WTC11 (cell line): ENCODE measurements at regions not wholly inside any gene's neighbourhood (a gene's known extent, or its start where the extent isn't known, plus 50 kb on each side); places are given as distances from the start of the nearest gene placed in this dataset.

ENCODE experiments used
- ATAC-seq: fragments of 200-7000 bp; cut with Tn5 transposase; 2 replicates; pipeline ENCODE4 v1.10.0; 2021; ENCODE audit warnings: mild to moderate bottlenecking, moderate library complexity
- CTCF ChIA-PET: fragments of 300-600 bp; sonication (Branson Sonifier 250); formaldehyde crosslinking; loops from one replicate; lab custom pipeline; 2021; ENCODE audit warnings: antibody characterized with exemption; lab: Charles Lee
- POLR2A ChIA-PET: fragments of 350-600 bp; sonication (Branson Sonifier 250); formaldehyde crosslinking; loops from one replicate; lab custom pipeline; 2021; ENCODE audit warnings: antibody characterized with exemption; lab: Charles Lee
- DNase-seq: peaks from one replicate; pipeline ENCODE4 v3.0.0; 2021; ENCODE audit warnings: low spot score
- H3K27ac Mint-ChIP-seq: 2 replicates; pipeline ENCODE4 v1.8.0; 2021; ENCODE audit warnings: mixed read lengths
- H3K27me3 Mint-ChIP-seq: 2 replicates; pipeline ENCODE4 v1.8.0; 2021; ENCODE audit warnings: low read depth, mild to moderate bottlenecking, moderate library complexity, mixed read lengths
- H3K36me3 Mint-ChIP-seq: 2 replicates; pipeline ENCODE4 v1.8.0; 2021; ENCODE audit warnings: mixed read lengths
- H3K4me1 Mint-ChIP-seq: 2 replicates; pipeline ENCODE4 v1.8.0; 2022; ENCODE audit warnings: mixed read lengths
- H3K4me3 Mint-ChIP-seq: 2 replicates; pipeline ENCODE4 v1.8.0; 2021; ENCODE audit warnings: mild to moderate bottlenecking, moderate library complexity, mixed read lengths
- H3K9me3 Mint-ChIP-seq: 2 replicates; pipeline ENCODE4 v1.8.0; 2021; ENCODE audit warnings: mixed read lengths
- CBFB ChIP-seq: sonication (generic); formaldehyde crosslinking; IDR thresholded peaks from 2 replicates; pipeline ENCODE4 v1.8.1; 2022; ENCODE audit warnings: mild to moderate bottlenecking, low read depth, missing genetic modification reagents
- FOXK1 ChIP-seq: sonication (generic); formaldehyde crosslinking; IDR thresholded peaks from 2 replicates; pipeline ENCODE4 v1.8.0; 2022; ENCODE audit warnings: mild to moderate bottlenecking, moderate library complexity, missing genetic modification reagents
- GRHL2 ChIP-seq: fragments of 250-450 bp; sonication (Bioruptor Pico); IDR thresholded peaks from 2 replicates; pipeline ENCODE4 v1.8.0; 2022; ENCODE audit warnings: mild to moderate bottlenecking, moderate library complexity; ENCODE audit not compliant: insufficient replicate concordance, severe bottlenecking
- MXD4 ChIP-seq: fragments of 250-450 bp; sonication (Bioruptor Pico); IDR thresholded peaks from 2 replicates; pipeline ENCODE4 v1.8.0; 2021; ENCODE audit warnings: mild to moderate bottlenecking, moderate library complexity, borderline replicate concordance
- NFYB ChIP-seq: sonication (generic); formaldehyde crosslinking; conservative IDR thresholded peaks from 2 replicates; pipeline ENCODE4 v1.8.0; 2022; ENCODE audit warnings: low read depth, missing genetic modification reagents
- SP1 ChIP-seq: sonication (generic); formaldehyde crosslinking; conservative IDR thresholded peaks from 2 replicates; pipeline ENCODE4 v1.8.1; 2022; ENCODE audit warnings: missing genetic modification reagents
- TCF7 ChIP-seq: sonication (generic); formaldehyde crosslinking; IDR thresholded peaks from 2 replicates; pipeline ENCODE4 v1.8.0; 2022; ENCODE audit warnings: mild to moderate bottlenecking, low read depth, missing genetic modification reagents, moderate library complexity
- TEAD1 ChIP-seq: sonication (generic); formaldehyde crosslinking; IDR thresholded peaks from 2 replicates; pipeline ENCODE4 v1.8.0; 2022; ENCODE audit warnings: mild to moderate bottlenecking, missing genetic modification reagents
- ZBTB21 ChIP-seq: sonication (generic); formaldehyde crosslinking; IDR thresholded peaks from 2 replicates; pipeline ENCODE4 v1.8.1; 2023; ENCODE audit warnings: mild to moderate bottlenecking, missing genetic modification reagents, borderline replicate concordance
- TF ChIP-seq, protein P1 (sequence below): fragments of 250-450 bp; sonication (Bioruptor Pico); IDR thresholded peaks from 2 replicates; pipeline ENCODE4 v1.9.0; 2021; ENCODE audit warnings: mild to moderate bottlenecking, borderline replicate concordance
- TF ChIP-seq, protein P2 (sequence below): fragments of 250-450 bp; sonication (Bioruptor Pico); IDR thresholded peaks from 2 replicates; pipeline ENCODE4 v1.9.0; 2021; ENCODE audit warnings: moderate library complexity, mild to moderate bottlenecking, inconsistent platforms, borderline replicate concordance
- TF ChIP-seq, protein P3 (sequence below): fragments of 250-450 bp; sonication (Bioruptor Pico); IDR thresholded peaks from 2 replicates; pipeline ENCODE4 v1.9.0; 2021; ENCODE audit warnings: mild to moderate bottlenecking
- TF ChIP-seq, protein P4 (sequence below): sonication (generic); formaldehyde crosslinking; IDR thresholded peaks from 2 replicates; pipeline ENCODE4 v1.8.0; 2022; ENCODE audit warnings: mild to moderate bottlenecking, missing genetic modification reagents
- TF ChIP-seq, protein P5 (sequence below): fragments of 200-600 bp; IDR thresholded peaks from 2 replicates; pipeline ENCODE4 v1.8.0; 2022; ENCODE audit warnings: antibody characterized with exemption

DNA sequence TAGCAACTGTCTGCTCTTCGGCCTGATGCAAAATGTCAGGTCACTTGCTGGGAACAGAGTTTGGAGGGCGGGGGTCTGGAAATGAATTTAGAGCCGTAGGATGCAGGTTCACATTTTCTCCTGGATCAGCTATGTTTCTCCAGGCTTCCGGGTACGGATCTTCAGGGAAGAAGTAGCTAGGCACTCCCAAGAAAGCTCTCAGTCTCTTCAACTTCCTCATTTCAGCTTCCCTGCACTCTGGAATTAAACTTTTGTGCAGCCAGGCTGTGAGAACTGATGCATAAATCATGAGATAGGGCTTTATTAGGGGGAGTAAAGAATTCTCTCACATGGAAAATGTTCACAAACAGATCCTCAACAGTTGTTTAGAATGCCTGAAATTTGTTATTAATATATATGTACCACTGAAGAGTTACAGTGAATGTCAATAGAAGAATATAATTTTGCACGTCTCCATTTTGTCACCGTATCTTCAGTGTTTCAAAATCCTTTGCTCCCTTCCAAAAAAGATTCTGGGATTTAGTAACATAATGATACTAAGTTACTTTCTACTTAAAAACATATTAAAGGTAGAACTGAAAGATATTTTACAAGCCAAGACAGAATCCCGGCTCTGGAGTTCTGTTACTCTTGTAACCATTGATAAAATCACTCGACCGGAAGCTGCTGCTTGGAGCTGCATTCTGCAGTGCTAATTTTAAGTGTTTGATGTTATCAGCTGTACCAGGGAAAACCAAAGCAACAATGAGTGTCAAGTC is 178.5 kb upstream of the P2RY1 start:
- ChIA-PET CTCF (interaction anchor here (0.6 to 1.0 kb wide), 2 partner anchors 9 to 23 kb away, joined by 3 read pairs; no protein-coding TSS in a partner anchor), POLR2A (interaction anchor here (1.1 kb wide), 1 partner anchor 178 kb away, joined by 5 read pairs; the partner anchor contains the start of gene P2RY1)
- DNase-seq (peak; percentile 11), ATAC-seq (peak; percentile 35)
- H3K9me3 Mint-ChIP-seq, result peaks cover 7% of the 10 kb centered on the region
- peaks cover 7% of the 10 kb centered on the region for H3K36me3 Mint-ChIP-seq
- peaks cover 67% of the 10 kb centered on the region for H3K4me1 Mint-ChIP-seq
- H3K4me3 Mint-ChIP-seq, result peak overlapping the region; percentile 41
- no peaks in the 10 kb centered on the region for H3K27me3 Mint-ChIP-seq
- no peak for TF ChIP-seq ZBTB21 (CRISPR knock-in tag)
- TF ChIP-seq, protein P1, sequence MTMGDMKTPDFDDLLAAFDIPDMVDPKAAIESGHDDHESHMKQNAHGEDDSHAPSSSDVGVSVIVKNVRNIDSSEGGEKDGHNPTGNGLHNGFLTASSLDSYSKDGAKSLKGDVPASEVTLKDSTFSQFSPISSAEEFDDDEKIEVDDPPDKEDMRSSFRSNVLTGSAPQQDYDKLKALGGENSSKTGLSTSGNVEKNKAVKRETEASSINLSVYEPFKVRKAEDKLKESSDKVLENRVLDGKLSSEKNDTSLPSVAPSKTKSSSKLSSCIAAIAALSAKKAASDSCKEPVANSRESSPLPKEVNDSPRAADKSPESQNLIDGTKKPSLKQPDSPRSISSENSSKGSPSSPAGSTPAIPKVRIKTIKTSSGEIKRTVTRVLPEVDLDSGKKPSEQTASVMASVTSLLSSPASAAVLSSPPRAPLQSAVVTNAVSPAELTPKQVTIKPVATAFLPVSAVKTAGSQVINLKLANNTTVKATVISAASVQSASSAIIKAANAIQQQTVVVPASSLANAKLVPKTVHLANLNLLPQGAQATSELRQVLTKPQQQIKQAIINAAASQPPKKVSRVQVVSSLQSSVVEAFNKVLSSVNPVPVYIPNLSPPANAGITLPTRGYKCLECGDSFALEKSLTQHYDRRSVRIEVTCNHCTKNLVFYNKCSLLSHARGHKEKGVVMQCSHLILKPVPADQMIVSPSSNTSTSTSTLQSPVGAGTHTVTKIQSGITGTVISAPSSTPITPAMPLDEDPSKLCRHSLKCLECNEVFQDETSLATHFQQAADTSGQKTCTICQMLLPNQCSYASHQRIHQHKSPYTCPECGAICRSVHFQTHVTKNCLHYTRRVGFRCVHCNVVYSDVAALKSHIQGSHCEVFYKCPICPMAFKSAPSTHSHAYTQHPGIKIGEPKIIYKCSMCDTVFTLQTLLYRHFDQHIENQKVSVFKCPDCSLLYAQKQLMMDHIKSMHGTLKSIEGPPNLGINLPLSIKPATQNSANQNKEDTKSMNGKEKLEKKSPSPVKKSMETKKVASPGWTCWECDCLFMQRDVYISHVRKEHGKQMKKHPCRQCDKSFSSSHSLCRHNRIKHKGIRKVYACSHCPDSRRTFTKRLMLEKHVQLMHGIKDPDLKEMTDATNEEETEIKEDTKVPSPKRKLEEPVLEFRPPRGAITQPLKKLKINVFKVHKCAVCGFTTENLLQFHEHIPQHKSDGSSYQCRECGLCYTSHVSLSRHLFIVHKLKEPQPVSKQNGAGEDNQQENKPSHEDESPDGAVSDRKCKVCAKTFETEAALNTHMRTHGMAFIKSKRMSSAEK (CRISPR knock-in tag), result no peak
- TF ChIP-seq, protein P2, sequence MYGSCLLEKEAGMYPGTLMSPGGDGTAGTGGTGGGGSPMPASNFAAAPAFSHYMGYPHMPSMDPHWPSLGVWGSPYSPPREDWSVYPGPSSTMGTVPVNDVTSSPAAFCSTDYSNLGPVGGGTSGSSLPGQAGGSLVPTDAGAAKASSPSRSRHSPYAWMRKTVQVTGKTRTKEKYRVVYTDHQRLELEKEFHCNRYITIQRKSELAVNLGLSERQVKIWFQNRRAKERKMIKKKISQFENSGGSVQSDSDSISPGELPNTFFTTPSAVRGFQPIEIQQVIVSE (CRISPR knock-in tag), result 0 out of 2 replicates have a peak, but pooled peaks have one; percentile 47
- peak overlapping the region; percentile 99 for H3K27ac Mint-ChIP-seq

DNA sequence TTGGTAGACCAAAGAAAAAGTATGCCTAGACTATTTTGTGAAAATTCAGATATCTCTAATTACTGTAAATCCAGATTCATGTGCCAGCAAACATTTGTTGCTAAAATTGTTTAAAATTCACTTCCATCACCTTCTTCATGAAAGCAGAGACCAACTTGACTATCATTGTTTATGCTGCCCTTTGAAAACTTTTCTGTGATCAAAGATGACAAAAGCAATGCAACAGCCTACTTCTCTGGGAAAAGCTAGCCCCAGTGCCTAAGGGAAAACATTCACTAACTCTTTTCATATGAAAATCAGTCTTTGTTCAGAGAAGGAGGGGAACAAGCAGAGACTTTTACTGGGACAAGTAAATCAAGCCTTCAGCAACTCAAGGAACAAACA is 178.0 kb upstream of the P2RY1 start:
- ChIA-PET CTCF (interaction anchor here (1.0 kb wide), 1 partner anchor 9 kb away, joined by 3 read pairs; no protein-coding TSS in a partner anchor), POLR2A (interaction anchor here (1.1 kb wide), 1 partner anchor 178 kb away, joined by 5 read pairs; the partner anchor contains the start of gene P2RY1)
- ATAC-seq, result peak; percentile 89
- TF ChIP-seq, protein P3, sequence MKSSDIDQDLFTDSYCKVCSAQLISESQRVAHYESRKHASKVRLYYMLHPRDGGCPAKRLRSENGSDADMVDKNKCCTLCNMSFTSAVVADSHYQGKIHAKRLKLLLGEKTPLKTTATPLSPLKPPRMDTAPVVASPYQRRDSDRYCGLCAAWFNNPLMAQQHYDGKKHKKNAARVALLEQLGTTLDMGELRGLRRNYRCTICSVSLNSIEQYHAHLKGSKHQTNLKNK, result no peak
- TF ChIP-seq, protein P4, sequence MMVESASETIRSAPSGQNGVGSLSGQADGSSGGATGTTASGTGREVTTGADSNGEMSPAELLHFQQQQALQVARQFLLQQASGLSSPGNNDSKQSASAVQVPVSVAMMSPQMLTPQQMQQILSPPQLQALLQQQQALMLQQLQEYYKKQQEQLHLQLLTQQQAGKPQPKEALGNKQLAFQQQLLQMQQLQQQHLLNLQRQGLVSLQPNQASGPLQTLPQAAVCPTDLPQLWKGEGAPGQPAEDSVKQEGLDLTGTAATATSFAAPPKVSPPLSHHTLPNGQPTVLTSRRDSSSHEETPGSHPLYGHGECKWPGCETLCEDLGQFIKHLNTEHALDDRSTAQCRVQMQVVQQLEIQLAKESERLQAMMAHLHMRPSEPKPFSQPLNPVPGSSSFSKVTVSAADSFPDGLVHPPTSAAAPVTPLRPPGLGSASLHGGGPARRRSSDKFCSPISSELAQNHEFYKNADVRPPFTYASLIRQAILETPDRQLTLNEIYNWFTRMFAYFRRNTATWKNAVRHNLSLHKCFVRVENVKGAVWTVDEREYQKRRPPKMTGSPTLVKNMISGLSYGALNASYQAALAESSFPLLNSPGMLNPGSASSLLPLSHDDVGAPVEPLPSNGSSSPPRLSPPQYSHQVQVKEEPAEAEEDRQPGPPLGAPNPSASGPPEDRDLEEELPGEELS (CRISPR knock-in tag), result peak; percentile 32; the same call in 1 of the 2 replicates
- TF ChIP-seq TEAD1 (CRISPR knock-in tag) (0 out of 2 replicates have a peak, but pooled peaks have one; percentile 18), SP1 (CRISPR knock-in tag) (no peak)
- H3K4me3 Mint-ChIP-seq, result peak overlapping the region; percentile 41
- H3K4me1 Mint-ChIP-seq, result peaks cover 62% of the 10 kb centered on the region
- no peak for DNase-seq
- H3K27me3 Mint-ChIP-seq, result no peaks in the 10 kb centered on the region
- H3K36me3 Mint-ChIP-seq, result peaks cover 11% of the 10 kb centered on the region
- H3K27ac Mint-ChIP-seq, result peak overlapping the region; percentile 99
- H3K9me3 Mint-ChIP-seq, result peaks cover 11% of the 10 kb centered on the region

DNA sequence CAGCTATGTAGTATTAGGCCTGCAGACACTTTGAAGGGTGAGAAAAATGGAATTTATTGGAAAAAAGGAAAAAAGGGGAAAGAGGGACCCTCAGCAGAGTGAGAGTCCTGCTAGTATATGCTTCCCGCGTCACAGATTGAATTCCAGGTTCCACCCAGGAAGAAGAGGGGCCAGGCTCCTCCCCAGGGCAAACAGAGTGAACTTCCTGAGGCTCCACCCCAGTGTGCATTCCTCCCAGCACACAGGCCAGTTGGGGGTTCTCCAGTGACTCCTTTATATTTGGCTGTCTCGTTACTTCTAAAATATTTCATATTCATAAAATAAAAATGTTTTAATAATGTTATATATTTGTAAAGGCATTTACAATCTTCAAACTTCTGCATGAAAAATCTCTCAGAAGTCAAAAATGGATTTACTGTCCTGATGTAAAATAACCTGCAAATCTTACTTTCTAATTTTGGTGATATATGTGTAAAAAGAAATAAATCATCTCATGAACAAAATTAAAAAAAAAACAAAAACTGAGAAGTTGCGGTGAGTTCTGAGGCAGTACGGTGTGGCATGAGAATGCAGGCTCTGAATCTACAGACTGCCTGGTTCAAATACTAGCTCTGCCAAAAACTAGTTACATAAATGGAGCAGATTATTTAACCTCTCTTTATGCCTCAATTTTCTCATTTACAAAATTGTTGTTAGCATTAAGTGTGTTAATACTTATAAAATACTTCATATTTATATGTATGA is 175.8 kb upstream of the P2RY1 start:
- no peak overlapping the region for H3K27ac Mint-ChIP-seq
- ChIA-PET CTCF (no interaction called here), POLR2A (no interaction called here)
- H3K4me3 Mint-ChIP-seq, result no peak overlapping the region
- peaks cover 26% of the 10 kb centered on the region for H3K36me3 Mint-ChIP-seq
- peak; percentile 25 for DNase-seq
- H3K9me3 Mint-ChIP-seq, result peaks cover 32% of the 10 kb centered on the region
- no peaks in the 10 kb centered on the region for H3K27me3 Mint-ChIP-seq
- peak; percentile 74 for ATAC-seq
- peaks cover 48% of the 10 kb centered on the region for H3K4me1 Mint-ChIP-seq
- no peak for TF ChIP-seq GRHL2 (CRISPR knock-in tag)
- TF ChIP-seq, protein P5, sequence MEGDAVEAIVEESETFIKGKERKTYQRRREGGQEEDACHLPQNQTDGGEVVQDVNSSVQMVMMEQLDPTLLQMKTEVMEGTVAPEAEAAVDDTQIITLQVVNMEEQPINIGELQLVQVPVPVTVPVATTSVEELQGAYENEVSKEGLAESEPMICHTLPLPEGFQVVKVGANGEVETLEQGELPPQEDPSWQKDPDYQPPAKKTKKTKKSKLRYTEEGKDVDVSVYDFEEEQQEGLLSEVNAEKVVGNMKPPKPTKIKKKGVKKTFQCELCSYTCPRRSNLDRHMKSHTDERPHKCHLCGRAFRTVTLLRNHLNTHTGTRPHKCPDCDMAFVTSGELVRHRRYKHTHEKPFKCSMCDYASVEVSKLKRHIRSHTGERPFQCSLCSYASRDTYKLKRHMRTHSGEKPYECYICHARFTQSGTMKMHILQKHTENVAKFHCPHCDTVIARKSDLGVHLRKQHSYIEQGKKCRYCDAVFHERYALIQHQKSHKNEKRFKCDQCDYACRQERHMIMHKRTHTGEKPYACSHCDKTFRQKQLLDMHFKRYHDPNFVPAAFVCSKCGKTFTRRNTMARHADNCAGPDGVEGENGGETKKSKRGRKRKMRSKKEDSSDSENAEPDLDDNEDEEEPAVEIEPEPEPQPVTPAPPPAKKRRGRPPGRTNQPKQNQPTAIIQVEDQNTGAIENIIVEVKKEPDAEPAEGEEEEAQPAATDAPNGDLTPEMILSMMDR, result no peak
- TF ChIP-seq NFYB (CRISPR knock-in tag), result no peak
- TF ChIP-seq, protein P3, result no peak
- TF ChIP-seq CBFB (CRISPR knock-in tag), result no peak
- no peak for TF ChIP-seq FOXK1
- TF ChIP-seq MXD4, result no peak
- TF ChIP-seq TCF7 (CRISPR knock-in tag), result no peak
- TF ChIP-seq, protein P2 (CRISPR knock-in tag), result no peak
